DMS153 (cell line): ENCODE measurements at regions not wholly inside any gene's neighbourhood (a gene's known extent, or its start where the extent isn't known, plus 50 kb on each side); places are given as distances from the start of the nearest gene placed in this dataset.

Experiments used
- DNase-seq: peaks from one replicate; lab custom pipeline; 2025; lab: John Stamatoyannopoulos, UW

DNA sequence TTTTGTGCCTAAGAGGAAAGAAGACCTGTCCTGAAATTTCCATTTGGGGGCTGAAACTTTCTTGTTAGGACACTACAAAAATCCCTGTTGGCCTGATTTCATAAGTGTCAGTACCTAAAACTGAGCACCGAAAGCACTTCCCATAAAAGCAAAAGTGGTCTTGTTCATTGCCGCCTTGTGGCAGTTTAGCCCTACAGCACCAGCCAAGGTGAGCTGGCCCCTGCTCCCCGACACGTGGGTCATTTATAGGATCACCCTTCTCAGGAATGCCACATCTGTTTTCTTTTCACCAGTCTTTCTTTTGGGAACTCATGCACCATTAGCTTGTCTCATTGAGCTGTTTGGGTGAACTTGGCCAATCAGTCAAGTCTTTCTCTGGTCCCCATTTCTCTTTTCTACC lies 155.8 kb upstream of the KAZN start:
- DNase-seq, result no peak

DNA sequence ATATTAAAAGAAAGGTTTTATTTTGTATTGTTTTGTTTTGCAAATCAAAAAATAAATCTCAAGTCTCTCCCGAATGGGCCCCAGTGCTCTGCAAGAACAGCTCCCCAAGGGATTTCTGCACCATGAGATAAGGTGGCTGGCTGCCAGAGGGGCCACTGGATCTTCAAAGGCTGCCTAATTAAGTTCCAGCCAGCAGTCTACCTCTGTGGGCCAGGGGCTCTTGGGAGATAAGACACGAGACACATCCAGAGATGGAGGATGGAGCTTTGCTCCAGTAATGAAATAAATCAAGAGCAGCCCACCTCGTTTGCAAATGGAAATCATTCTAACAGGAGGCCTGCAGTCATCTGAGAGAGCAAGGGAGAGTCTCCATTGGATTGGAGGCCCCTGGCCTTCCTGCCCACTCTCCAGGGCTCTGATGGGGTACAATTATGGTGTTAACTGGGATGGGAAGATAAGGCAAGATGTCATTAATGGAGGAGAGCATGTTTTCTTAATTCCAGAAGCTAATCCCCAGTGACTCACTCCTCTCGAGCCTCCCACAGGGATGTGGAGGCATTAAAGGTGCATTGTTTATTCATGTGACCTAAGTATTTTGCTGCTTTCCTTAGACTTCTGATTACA lies 155.2 kb upstream of the KAZN start:
- DNase-seq, result no peak

DNA sequence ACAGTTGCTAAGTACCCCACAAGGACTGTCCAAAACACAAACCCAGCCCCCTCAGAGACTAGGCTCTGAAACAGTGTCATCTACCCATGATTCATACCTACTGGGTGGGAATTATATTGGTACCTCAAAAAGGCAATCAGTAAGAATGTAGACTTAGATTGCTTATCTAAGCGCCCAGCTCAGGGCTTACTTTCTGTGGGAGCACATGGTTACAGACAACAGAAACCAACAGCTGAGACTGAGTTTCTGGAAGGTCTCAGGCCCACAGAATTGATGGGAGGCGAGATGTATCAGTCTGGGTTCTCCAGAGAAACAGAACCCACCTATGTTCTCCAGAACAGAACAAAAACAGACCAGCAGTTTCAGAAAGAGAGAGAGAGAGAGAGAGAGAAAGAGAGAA lies 147.3 kb upstream of the KAZN start:
- no peak for DNase-seq

DNA sequence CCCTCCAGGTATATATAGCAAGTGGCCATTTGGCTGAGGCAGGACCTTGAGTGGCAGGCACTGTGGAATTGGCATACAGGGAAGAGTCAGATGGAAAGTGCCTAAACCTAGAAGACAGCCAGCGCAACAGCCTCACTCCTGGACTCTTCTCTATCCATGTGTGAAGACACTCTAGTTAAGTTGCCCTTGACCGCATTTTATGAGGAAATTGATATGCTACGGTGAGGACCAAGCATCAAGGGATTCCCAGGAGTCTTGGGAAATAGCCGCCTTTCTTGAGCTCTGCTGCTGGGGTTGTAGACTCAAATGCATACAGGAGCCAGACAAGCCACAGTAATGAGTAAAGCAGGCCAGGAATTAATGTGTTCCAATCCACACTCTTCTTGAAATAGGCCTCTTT lies 145.9 kb upstream of the KAZN start:
- no peak for DNase-seq

DNA sequence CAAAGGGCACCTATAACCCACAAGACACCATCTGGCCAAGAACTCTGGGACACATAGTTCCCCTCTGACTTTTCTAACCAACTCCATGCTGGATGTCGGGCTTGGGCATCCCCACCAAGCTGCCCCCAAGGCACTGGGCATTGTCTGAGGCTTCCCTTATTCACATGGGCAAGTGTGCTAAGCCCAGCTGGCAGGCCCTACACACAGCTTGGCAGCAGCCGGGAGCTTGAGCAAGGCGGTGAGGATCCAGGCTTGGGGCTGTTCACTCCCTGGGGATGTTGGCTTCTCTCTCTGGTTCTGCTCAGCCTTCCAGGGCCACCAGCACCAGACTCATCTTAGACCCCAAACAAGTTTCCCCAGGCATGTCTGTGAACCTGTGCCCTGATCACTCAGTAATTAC lies 138.3 kb upstream of the KAZN start:
- no peak for DNase-seq

DNA sequence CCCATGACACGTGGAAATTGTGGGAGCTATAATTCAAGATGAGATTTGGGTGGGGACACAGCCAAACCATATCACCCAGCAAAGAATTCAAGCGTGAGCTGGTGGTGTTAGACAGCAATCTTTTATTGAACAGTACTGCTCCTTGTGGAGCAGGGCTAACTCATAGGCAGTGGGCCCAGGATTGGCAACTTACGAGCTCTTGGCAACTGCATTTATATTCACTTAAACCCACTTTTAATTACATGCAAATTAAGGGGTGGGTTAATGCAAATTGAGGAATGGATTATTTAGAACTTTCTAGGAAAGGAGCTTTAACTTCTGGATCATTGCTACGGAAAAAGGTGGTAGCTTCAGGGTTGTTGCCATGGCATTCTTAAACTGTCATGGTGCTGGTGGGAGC lies 135.6 kb upstream of the KAZN start:
- no peak for DNase-seq

DNA sequence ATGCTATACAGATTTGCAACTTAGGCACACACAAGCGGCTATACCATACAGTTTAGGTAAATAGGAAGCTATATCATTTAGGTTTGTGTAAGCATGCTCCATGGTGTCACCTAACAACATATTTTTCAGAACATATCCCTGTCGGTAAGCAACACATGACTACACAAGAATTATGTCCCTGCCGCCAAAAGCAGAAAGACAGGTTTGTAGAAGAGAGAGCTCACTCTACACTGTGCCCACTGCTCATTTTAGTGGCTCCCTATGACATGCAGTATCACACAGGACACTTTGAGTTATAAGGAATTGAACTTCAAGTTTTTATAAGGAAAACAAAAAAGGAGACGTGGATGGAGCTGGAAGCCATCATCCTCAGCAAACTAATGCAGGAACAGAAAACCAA lies 132.5 kb upstream of the KAZN start:
- DNase-seq, result peak; percentile 8

DNA sequence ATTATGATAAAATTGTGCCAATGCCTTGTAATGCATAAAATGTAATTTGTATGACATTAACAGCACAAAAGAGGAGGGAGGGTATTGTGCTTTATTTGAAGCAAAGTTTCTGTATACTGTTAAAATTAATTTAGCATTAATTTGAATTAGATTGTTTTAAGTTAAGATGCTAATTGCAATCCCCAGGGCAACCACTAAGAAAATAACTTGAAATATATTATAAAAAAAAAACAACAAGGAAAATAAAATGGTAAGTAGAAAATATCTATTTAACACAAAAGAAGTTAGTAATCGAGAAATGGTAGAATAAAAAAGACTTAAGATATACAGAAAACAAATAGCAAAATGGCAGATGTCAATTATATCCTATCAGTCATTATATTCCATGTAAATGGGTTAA lies 131.4 kb upstream of the KAZN start:
- DNase-seq, result no peak

DNA sequence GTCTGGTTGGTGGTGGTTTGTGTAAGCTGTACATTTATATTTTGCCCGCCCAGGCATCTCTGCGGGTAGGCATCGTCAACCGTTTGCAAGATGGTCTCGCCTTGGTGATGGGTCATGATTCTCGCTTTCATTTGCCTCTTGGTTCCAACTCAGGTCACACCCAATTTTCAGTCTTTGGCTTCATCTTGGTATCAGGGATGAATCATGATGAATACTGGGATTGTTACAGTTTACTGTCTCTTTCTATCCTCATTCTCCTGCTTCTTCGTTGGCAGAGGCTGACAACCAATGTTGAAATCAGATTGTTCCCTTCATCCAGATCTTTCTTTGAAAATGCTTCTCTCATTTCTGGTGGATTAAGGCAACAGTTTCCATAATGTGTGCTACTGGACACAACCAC lies 129.7 kb upstream of the KAZN start:
- no peak for DNase-seq

DNA sequence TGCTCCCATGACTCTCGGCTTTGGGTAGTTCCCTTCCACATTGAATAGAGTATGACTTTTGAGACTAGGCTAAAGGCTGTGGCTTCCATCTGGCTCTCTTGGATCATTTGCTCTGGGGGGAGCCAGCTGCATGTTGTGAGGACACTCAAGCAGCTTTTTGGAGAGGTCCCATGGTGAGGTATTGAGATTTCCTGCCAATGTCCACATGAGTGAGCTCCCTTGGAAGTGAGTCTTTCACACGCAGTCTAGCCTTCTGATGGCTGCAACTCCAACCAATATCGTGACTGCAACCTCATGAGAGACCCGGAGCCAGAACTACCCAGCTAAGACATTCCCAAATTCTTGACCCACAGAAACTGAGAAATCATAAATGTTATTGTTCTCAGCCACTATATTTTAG lies 127.7 kb upstream of the KAZN start:
- no peak for DNase-seq

DNA sequence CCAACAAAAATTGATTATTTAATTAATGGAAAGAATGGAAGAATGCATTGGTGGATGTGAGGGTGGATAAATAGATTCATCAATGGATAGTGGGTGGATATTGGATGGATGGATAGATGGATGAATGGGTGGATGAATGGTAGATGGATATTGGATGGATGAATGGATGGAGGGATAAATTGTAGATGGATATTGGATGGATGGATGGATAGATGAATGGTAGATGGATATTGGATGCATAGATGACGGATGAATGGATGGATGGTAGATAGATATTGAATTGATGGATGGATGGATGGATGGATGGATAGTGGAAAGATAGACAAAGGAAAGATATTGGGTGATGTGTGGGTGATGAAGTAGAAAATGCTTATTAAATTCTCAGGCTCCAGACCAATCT lies 123.6 kb upstream of the KAZN start:
- no peak for DNase-seq

DNA sequence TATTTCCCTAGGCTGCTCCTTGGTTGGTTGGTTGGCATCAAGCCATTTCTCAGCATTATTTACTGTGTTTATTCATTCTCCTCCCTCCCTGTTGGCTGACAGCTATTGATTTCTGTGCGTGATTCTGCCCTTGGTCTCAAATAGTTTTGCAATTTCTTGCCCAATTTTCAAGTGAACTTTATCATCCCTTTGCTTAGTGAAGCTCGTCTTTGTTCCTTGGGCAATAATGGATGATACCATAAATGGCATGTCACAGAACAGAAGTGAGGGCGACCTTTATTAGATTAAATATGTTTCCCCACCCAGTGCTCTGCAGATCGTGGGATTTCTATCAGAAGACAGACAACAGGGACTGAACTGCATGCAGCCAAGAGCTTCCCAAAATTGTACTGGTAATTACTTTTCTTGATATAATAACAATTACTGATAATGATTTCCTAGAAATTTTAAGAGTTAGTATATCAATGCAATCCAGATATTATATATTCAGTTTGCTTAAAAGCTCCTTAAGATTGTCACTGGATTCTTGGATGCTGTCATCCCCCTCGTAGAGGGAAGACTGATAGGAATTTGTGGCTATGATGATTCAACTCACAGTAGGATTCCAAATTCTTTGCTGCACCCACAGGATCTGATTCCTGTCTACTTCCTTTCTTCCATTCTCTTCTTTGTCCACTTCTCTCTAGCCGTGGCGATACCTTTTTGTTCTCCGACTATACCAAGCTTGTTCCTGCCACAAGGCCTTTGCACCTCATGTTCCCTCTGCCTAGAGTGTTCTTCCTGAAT lies 122.1 kb upstream of the KAZN start:
- DNase-seq, result no peak

DNA sequence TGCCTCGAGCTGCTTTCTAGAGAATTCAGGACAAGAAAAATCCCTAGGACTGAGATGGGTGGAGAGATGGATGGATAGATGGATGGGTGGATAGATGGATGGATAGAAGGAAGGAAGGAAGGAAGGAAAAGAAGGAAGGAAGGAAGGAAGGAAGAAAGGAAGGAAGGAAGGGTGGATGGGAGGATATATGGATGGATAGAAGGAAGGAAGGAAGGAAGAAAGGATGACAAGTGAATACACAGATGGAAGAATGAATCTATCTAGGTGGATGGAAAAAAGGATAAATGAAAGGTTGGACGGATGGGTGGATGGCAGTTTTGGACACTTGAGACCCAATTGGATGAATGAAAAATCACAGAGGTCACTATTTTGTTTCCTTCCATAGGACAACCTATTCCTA lies 120.4 kb upstream of the KAZN start:
- no peak for DNase-seq

DNA sequence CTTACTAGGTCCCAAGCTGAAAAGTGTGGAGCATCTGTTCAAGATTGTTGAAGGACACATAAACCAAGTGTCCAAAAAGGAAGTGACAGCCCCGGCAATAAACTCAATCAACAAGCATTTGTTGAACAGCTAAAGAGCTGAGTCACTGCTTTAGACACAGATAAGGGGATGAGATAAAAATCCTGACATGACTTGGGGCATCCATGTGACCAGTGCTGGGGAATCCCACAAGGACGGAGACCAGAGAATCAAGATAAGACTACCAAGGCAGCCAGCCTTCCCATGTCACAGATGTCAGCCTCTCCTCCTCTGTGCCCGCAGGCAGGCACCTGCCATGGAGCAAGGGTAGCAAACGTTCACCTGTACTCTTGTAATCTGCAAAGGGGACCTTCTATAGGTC lies 118.6 kb upstream of the KAZN start:
- DNase-seq, result no peak

DNA sequence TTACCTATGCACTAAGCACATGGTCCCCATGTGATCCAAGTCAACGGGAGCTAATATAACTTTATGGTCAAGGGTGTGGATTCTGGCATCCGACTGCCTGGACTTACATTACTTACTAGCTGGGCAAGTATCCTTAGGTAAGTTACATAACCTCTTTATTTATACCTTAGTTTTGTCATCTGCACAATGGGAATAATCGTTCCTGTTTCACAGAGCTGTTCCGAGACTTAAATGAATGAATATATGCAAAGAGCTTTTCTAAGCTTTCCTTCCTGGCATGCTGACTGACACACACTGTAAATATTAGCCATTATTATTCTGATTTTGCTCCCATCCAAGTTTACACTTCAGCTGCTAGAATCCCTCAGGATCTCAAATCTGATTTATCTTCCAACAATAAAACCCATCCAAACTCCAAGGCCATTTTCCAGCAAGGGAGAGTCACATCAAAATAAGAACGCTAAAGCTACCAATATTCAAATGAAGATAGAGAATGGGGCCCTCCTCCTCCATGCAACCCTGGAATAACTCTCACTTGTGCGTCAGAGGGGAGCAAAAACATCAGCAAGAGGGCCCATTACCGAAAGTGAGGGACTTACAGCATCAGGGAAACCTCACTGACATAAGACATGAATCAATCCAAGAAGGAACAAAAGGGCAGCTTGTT lies 115.6 kb upstream of the KAZN start:
- DNase-seq, result no peak

DNA sequence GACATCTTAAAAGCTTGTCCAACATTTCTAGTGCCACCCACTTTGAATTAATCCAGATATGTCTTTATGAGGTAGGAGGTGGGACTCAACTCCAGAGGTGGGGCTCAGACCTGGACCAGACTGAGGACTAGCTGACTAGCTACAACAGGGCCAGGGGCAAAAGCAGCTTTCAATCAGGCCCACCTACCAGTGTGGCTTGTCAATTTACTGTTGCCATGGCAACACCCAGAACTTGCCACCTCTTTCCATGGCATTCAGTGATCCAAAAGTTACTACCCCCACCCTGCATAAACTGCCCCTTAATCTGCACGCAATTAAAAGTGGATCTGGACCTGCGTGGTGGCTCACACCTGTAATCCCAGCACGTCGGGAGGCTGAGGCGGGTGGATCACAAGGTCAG lies 113.2 kb upstream of the KAZN start:
- no peak for DNase-seq

DNA sequence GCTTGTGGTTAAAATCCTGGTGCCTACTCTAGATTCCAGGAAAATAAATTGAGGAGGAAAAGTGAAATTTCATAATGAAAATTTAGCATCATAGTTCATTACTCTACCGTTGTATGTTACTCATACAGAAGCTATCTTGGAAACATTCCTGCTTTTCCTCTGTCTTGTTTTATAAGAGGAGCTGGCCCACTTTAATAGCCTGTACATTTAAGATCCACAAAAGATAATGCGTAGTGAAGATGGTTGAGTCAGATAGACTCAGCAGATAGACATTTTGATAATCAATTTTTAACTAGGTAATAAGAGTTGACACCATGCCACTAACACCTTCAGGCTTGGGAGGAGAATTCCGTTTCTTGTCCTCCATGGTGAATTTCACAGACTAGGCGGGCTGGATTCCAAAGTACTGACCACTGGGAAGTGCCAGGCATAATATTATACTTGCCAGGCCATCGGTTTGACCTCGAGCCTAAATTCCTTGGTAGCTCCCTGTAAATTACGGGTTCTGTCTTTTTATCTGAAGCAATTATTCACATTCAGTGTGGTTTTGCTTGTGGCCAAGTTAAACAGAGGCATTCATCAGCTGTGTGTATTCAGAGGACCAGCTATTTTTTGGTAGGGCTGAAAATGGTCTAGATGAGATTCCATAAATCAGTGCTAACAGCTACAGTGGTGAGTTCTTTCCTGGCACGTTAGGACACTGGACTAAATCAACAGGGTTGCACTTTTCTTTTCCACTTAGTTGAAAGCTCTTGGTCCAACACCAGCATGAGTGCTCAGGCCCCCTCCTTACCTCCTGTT lies 111.9 kb upstream of the KAZN start:
- DNase-seq, result no peak

DNA sequence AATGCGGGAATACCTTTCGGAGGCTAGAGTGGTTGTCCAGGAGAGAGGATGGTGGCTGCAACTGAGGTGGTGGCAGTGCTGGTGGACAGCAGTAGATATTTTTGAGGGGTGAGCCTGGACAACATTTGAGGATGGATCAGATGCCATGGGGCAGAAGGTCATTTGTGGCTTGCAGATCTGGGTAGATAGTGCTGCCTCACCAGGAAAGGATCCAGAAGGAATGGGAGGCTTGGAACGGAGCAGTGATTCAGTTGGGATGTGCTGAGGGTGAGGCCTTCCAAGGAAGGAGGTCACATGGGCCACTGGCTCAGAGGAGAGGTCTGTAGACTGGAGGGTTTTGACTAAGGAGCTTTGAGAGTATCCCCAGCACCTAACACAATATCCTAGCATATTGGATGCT lies 110.8 kb upstream of the KAZN start:
- DNase-seq, result no peak

DNA sequence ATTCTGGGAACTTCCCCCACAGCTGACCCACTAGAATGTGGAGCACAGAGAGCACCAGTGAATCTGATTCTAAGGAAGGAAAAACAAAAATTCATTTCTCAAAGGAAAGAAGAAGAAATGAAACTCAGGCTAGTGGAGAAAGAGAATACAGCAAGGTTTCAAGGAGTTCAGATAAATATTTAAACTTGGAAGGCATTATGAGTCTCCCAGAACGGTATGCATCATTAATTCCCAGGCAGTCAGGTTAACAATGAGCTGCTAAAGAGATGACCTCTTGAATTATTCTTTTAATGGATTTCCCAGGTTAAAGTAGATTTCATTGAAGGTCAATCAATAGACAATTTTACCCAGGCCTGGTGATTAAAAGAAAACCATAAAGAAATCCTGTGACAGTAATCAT lies 103.6 kb upstream of the KAZN start:
- no peak for DNase-seq

DNA sequence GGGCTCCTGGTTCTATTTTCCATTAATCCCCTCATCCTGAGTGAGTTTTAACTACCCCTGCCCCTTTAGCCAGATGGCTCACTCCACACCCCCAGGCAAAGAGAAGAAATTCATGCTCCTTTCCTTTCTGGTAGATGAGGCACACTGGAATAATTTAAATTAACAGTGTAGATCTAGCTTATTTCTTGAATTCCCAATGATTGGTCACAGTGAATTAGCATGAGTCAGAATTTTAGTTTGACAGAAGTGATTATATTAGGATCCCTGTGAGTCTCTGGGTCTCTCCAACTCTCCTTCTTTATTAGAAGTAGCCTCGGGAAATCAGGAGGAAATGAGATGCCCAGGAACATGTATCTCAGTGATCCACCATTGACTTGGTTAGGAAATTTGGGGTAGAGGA lies 103.1 kb upstream of the KAZN start:
- no peak for DNase-seq

DNA sequence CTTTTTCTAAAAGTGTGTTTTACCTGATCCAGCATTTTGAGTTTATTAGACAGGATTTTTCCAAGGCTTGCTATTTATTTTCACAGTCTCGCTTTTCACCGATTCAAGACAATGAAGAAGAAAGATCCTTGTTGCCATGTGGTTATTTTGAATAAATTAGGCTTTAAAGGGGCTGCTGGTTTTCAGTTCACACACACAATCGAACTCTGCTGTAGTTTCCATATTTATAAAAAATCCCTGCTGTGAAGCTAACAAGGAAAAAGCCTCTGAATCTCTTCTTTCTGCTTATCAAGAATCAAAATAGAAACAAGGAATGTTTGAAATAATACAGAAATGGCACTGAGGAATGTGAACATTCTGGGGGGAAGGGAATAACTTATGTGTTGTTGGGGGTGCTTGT lies 102.5 kb upstream of the KAZN start:
- DNase-seq, result no peak

DNA sequence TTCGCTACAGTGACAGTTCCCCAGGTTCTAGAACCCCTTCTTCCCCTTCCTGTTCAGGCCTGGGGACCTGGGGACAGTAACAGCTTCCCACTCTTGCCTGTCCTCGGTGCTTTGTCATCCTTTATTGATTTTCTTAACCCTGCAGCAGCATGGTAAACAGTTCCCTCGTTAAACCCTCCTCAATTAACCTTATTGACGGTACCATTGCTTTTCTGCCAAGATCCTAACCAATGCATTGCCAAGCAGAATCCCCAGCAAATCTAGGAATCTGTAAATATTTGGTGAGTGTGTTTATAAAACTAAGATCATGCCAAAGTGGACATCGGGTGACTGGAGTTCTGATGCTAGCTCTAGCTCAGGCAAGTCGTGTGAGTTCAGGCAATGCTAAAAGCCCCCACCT lies 99.6 kb upstream of the KAZN start:
- peak; percentile 20 for DNase-seq
